ENCODE measurements at regions not wholly inside any gene's neighbourhood (a gene's known extent, or its start where the extent isn't known, plus 50 kb on each side); places are given as distances from the start of the nearest gene placed in this dataset.
A peak's percentile ranks its signal among the peaks of the same experiment; 100 is the strongest.

- DNase-seq (ENCODE audit: low read depth in 2 of 2), result no peak
- H3K4me3 ChIP-seq (replicated peaks in 1 of 2; ENCODE audit: low read depth in 2 of 2, low read length in 2 of 2), result no peak overlapping the region
- TF ChIP-seq CTCF (IDR thresholded peaks at IDR 0.05; ENCODE audit: low read depth, low read length), result no peak
Observed at GRCh38 chr13:105016266-105016665, 1519.2 kb downstream of the EFNB2 start.

- no peak overlapping the region for H3K4me3 ChIP-seq (replicated peaks in 1 of 2; ENCODE audit: low read depth in 2 of 2, low read length in 2 of 2)
- TF ChIP-seq CTCF (IDR thresholded peaks at IDR 0.05; ENCODE audit: low read depth, low read length), result no peak
- peak in 1 of 2 donors; percentile 7 for DNase-seq (ENCODE audit: low read depth in 2 of 2)
Observed at GRCh38 chr13:105008604-105009003, 1526.9 kb downstream of the EFNB2 start.

GRCh38 chr13:105007166-105007808, 1528.2 kb downstream of the EFNB2 start:
- H3K4me3 ChIP-seq (replicated peaks in 1 of 2; ENCODE audit: low read depth in 2 of 2, low read length in 2 of 2), result no peak overlapping the region
- no peak for TF ChIP-seq CTCF (IDR thresholded peaks at IDR 0.05; ENCODE audit: low read depth, low read length)
- DNase-seq (ENCODE audit: low read depth in 2 of 2), result no peak

DNA sequence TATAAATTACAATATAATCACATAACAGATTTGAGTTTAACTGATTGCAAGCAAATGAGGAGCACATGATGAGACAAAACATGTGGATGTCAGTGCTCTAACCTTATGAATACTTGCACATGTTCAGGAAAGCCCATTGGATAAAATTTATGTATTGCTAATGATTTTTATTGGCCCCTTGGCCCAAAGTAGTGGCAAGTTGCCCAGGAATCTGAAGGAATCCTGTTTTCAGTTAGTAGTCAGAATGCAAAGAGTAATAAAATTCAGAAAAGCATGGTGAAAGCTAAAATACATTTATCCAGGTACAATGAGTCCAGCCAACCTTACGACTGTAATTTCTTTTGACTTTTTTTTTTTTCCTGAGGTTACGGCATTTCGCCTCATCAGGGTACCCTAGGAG, 1539.4 kb downstream of the EFNB2 start:
- TF ChIP-seq CTCF (IDR thresholded peaks at IDR 0.05; ENCODE audit: low read depth, low read length), result no peak
- DNase-seq (ENCODE audit: low read depth in 2 of 2), result no peak
- no peak overlapping the region for H3K4me3 ChIP-seq (replicated peaks in 1 of 2; ENCODE audit: low read depth in 2 of 2, low read length in 2 of 2)

- no peak for DNase-seq (ENCODE audit: low read depth in 2 of 2)
- no peak overlapping the region for H3K4me3 ChIP-seq (replicated peaks in 1 of 2; ENCODE audit: low read depth in 2 of 2, low read length in 2 of 2)
Observed at GRCh38 chr13:104993708-104994107, 1541.8 kb downstream of the EFNB2 start.

DNA sequence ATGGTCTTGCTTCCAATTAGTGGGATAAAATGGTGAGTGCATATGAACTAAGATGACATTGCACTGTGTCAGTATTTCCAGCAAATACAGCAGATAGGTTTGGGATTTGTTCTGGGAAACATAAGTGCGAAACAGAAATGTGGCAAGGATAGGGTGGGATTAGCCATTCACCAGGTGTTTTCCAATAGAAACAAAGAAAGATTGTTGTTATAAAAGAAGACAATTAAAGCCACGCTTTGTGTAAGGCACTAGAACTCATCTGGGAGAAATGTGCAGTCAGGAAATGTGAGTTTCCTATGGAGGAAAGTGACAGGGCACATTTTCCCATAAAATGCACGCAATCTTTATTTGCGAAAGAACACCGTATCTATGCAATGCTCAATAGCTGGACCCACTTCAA, 1547.8 kb downstream of the EFNB2 start:
- no peak for DNase-seq (ENCODE audit: low read depth in 2 of 2)
- TF ChIP-seq CTCF (IDR thresholded peaks at IDR 0.05; ENCODE audit: low read depth, low read length), result no peak
- no peak overlapping the region for H3K4me3 ChIP-seq (replicated peaks in 1 of 2; ENCODE audit: low read depth in 2 of 2, low read length in 2 of 2)

More at GRCh38 chr13:104993708-104994107, 1541.8 kb downstream of the EFNB2 start:
- TF ChIP-seq CTCF (IDR thresholded peaks at IDR 0.05; ENCODE audit: low read depth, low read length), result no peak

DNA sequence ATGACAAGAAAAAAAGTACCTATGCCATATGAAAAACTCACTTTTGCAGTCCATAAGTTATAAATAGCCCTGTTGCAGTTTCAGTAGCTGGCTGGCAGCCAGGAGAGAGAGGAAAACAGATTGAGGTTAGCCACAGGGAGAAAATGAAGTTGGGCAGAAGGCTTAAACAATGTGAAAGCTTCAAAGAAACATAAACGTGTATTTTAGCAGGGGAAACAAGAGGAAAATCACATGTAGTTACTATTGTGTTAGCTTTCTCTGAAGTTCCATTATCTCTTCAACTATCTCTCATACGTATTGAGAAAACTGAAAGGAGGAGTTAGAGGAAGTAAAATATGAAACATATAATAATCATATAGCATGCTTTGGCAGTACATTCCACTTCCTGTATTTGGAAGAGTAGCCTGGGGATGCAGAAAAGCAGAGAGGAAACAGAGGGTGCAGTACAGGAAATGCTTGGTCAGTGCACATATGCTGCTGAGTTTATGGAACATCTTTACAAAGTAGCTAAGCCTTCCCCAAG, 1551.1 kb downstream of the EFNB2 start:
- no peak overlapping the region for H3K4me3 ChIP-seq (replicated peaks in 1 of 2; ENCODE audit: low read depth in 2 of 2, low read length in 2 of 2)
- TF ChIP-seq CTCF (IDR thresholded peaks at IDR 0.05; ENCODE audit: low read depth, low read length), result no peak
- peak; percentile 55 to 57 for DNase-seq (ENCODE audit: low read depth in 2 of 2)
